PC-3 (cell line): ENCODE measurements at regions not wholly inside any gene's neighbourhood (a gene's known extent, or its start where the extent isn't known, plus 50 kb on each side); places are given as distances from the start of the nearest gene placed in this dataset.

Experiments used
- ATAC-seq: fragments of 200-7000 bp; cut with Tn5 transposase; 2 replicates; pipeline ENCODE4 v1.9.1; 2020; ENCODE audit warnings: mild to moderate bottlenecking, moderate library complexity
- BruUV-seq: library from RNA; stranded (reverse); fragments of 400-500 nt; replicated peaks from 2 replicates; lab custom pipeline; 2021; lab: Mats Ljungman, UMichigan
- CTCF ChIA-PET: fragments of 300-600 bp; sonication (Branson Sonifier 250); formaldehyde crosslinking; loops from one replicate; lab custom pipeline; 2022; ENCODE audit warnings: antibody characterized with exemption; lab: Charles Lee
- POLR2A ChIA-PET: fragments of 300-600 bp; sonication (Branson Sonifier 250); formaldehyde crosslinking; loops from one replicate; lab custom pipeline; 2022; ENCODE audit warnings: antibody characterized with exemption; ENCODE audit not compliant: unreplicated experiment; lab: Charles Lee
- DNase-seq: peaks from one replicate; pipeline ENCODE4 v3.0.0-alpha.2; 2015
- H2AFZ ChIP-seq: fragments of 300-600 bp; sonication (generic); 2 replicates; pipeline ENCODE4 v1.6.0; 2016; ENCODE audit warnings: antibody characterized with exemption, low read length
- H3F3A ChIP-seq: fragments of 300-600 bp; sonication (generic); one replicate; pipeline ENCODE4 v1.6.0; 2017; ENCODE audit warnings: antibody characterized with exemption, low read length, control low read depth, mild to moderate bottlenecking; ENCODE audit not compliant: unreplicated experiment
- H3K27ac ChIP-seq: fragments of 300-600 bp; sonication (generic); 2 replicates; pipeline ENCODE4 v1.5.1; 2016; ENCODE audit warnings: mild to moderate bottlenecking, low read length
- H3K27me3 ChIP-seq: fragments of 300-600 bp; sonication (generic); 2 replicates; pipeline ENCODE4 v1.6.1; 2016; ENCODE audit warnings: low read length, mixed read lengths
- H3K36me3 ChIP-seq: fragments of 300-600 bp; sonication (generic); 2 replicates; pipeline ENCODE4 v1.6.1; 2016; ENCODE audit warnings: low read depth, mixed run types, low read length, mixed read lengths
- H3K4me1 ChIP-seq: fragments of 300-600 bp; sonication (generic); 2 replicates; pipeline ENCODE4 v1.5.1; 2016; ENCODE audit warnings: low read length; ENCODE audit not compliant: insufficient read depth
- H3K4me2 ChIP-seq: fragments of 300-600 bp; sonication (generic); 2 replicates; pipeline ENCODE4 v1.6.0; 2016; ENCODE audit warnings: low read length
- H3K4me3 ChIP-seq: fragments of 300-600 bp; sonication (generic); 2 replicates; pipeline ENCODE4 v1.5.1; 2016; ENCODE audit warnings: mild to moderate bottlenecking, low read length, mixed read lengths
- H3K79me2 ChIP-seq: fragments of 300-600 bp; sonication (generic); 2 replicates; pipeline ENCODE4 v1.6.1; 2017; ENCODE audit warnings: low read length, mixed read lengths
- H3K9ac ChIP-seq: fragments of 300-600 bp; sonication (generic); 2 replicates; pipeline ENCODE4 v1.6.0; 2016; ENCODE audit warnings: mild to moderate bottlenecking, low read length
- H3K9me2 ChIP-seq: fragments of 300-600 bp; sonication (generic); replicated peaks from 2 replicates; pipeline ENCODE4 v1.6.1; 2016; ENCODE audit warnings: mixed run types, low read length, mixed read lengths
- H3K9me3 ChIP-seq: fragments of 300-600 bp; sonication (generic); 2 replicates; pipeline ENCODE4 v1.6.1; 2016; ENCODE audit warnings: low read length, mixed read lengths
- H4K20me1 ChIP-seq: fragments of 300-600 bp; sonication (generic); 2 replicates; pipeline ENCODE4 v1.6.1; 2016; ENCODE audit warnings: low read length, mixed read lengths
- CTCF ChIP-seq: fragments of 300-600 bp; sonication (generic); conservative IDR thresholded peaks from 2 replicates; pipeline ENCODE4 v1.5.1; 2017; ENCODE audit warnings: antibody characterized with exemption, low read depth, mild to moderate bottlenecking, low read length
- EZH2 ChIP-seq: fragments of 300-600 bp; sonication (generic); IDR thresholded peaks from one replicate; pipeline ENCODE4 v1.6.1; 2017; ENCODE audit warnings: antibody characterized with exemption, mild to moderate bottlenecking, low read length; ENCODE audit not compliant: unreplicated experiment
- EZH2phosphoT487 ChIP-seq: fragments of 300-600 bp; sonication (generic); IDR thresholded peaks from 2 replicates; pipeline ENCODE4 v1.6.1; 2018; ENCODE audit warnings: mild to moderate bottlenecking, antibody characterized with exemption, low read length, borderline replicate concordance
- intact Hi-C: fragments of 100-400 bp; cut with micrococcal nuclease; formaldehyde crosslinking; loops from 2 replicates; pipeline ENCODE4 v1.9.0; 2023

- ChIA-PET CTCF (interaction anchor here (0.7 to 1.7 kb wide), 3 partner anchors 59 to 203 kb away, joined by 3 to 8 read pairs (median 3); no protein-coding TSS in a partner anchor), POLR2A (interaction anchor here (0.5 to 1.0 kb wide), 4 partner anchors 196 to 640 kb away, joined by 3 to 4 read pairs (median 4); partner anchors contain the start of gene BCL6)
- no peaks in the 10 kb centered on the region for H3K9me2 ChIP-seq
- BruUV-seq = TSS peak; percentile 95
- no peaks in the 10 kb centered on the region for H3F3A ChIP-seq
- no peaks in the 10 kb centered on the region for H3K36me3 ChIP-seq
- H3K27me3 ChIP-seq = no peaks in the 10 kb centered on the region
- H3K9me3 ChIP-seq = no peaks in the 10 kb centered on the region
- H3K4me1 ChIP-seq = peaks cover 44% of the 10 kb centered on the region
- H3K4me3 ChIP-seq = peak overlapping the region; percentile 57
- H3K4me2 ChIP-seq = peak overlapping the region; percentile 81
- H3K79me2 ChIP-seq = no peaks in the 10 kb centered on the region
- peak overlapping the region; percentile 39; the same call in 1 of the 2 replicates for H3K9ac ChIP-seq
- peak; percentile 87 for ATAC-seq
- H3K27ac ChIP-seq = peak overlapping the region; percentile 80
- intact Hi-C loops = loop anchor here (1.0 to 2.0 kb wide), 3 partner anchors 29 to 199 kb away; partner anchors contain the start of gene BCL6
- TF ChIP-seq CTCF (no peak), EZH2phosphoT487 (no peak), EZH2 (no peak)
- DNase-seq = peak; percentile 85
- no peaks in the 10 kb centered on the region for H4K20me1 ChIP-seq
- H2AFZ ChIP-seq = peak overlapping the region; percentile 57
Measured at GRCh38 chr3:187943677-187944389, 198.6 kb upstream of the BCL6 start.

GRCh38 chr3:187944390-187945179, 199.3 kb upstream of the BCL6 start:
- DNase-seq = no peak
- Histone ChIP-seq H3K36me3 (no peaks in the 10 kb centered on the region), H3K4me3 (peak overlapping the region; percentile 57; the same call in 1 of the 2 replicates), H2AFZ (peak overlapping the region; percentile 57), H3K9me2 (no peaks in the 10 kb centered on the region), H3K9ac (peak overlapping the region; percentile 39; the same call in 1 of the 2 replicates), H4K20me1 (no peaks in the 10 kb centered on the region), H3K4me2 (peak overlapping the region; percentile 81), H3K27ac (peak overlapping the region; percentile 80), H3K79me2 (no peaks in the 10 kb centered on the region), H3K9me3 (no peaks in the 10 kb centered on the region), H3K27me3 (no peaks in the 10 kb centered on the region), H3F3A (no peaks in the 10 kb centered on the region), H3K4me1 (peaks cover 44% of the 10 kb centered on the region)
- TF ChIP-seq CTCF = no peak
- no peak for TF ChIP-seq EZH2
- TF ChIP-seq EZH2phosphoT487 = no peak
- no TSS peak for BruUV-seq
- POLR2A ChIA-PET = interaction anchor here (0.6 kb wide), 1 partner anchor 412 kb away, joined by 3 read pairs; no protein-coding TSS in a partner anchor
- CTCF ChIA-PET = interaction anchor here (0.6 to 1.7 kb wide), 3 partner anchors 59 to 204 kb away, joined by 3 to 8 read pairs (median 5); no protein-coding TSS in a partner anchor
- ATAC-seq = peak; percentile 21
- intact Hi-C loops = no loop called here
